DOHH2 (cell line): ENCODE measurements at regions not wholly inside any gene's neighbourhood (a gene's known extent, or its start where the extent isn't known, plus 50 kb on each side); places are given as distances from the start of the nearest gene placed in this dataset.

Experiments
- H3F3A ChIP-seq: fragments of 200-600 bp; sonication (generic), shearing (Covaris generic); 2 replicates; pipeline ENCODE4 v1.6.0; 2016; ENCODE audit warnings: antibody characterized with exemption, mild to moderate bottlenecking; ENCODE audit not compliant: control insufficient read depth, insufficient read depth
- H3K27ac ChIP-seq: fragments of 200-600 bp; sonication (generic); 2 replicates; pipeline ENCODE4 v1.5.1; 2014; ENCODE audit warnings: low read depth, mild to moderate bottlenecking, low read length, moderate library complexity
- H3K27me3 ChIP-seq: fragments of 200-600 bp; sonication (generic); 2 replicates; pipeline ENCODE4 v1.6.1; 2014; ENCODE audit warnings: mild to moderate bottlenecking, low read length, mixed read lengths; ENCODE audit not compliant: control insufficient read depth
- H3K36me3 ChIP-seq: fragments of 200-600 bp; sonication (generic); 2 replicates; pipeline ENCODE4 v1.6.1; 2014; ENCODE audit warnings: mild to moderate bottlenecking, low read length, moderate library complexity, mixed read lengths; ENCODE audit not compliant: control insufficient read depth
- H3K4me1 ChIP-seq: fragments of 200-600 bp; sonication (generic); 2 replicates; pipeline ENCODE4 v1.6.1; 2014; ENCODE audit warnings: mild to moderate bottlenecking, low read length, mixed read lengths; ENCODE audit not compliant: control insufficient read depth
- H3K4me2 ChIP-seq: fragments of 200-600 bp; sonication (generic); 2 replicates; pipeline ENCODE4 v1.6.0; 2014; ENCODE audit warnings: mild to moderate bottlenecking, low read length, moderate library complexity
- H3K4me3 ChIP-seq: fragments of 200-600 bp; sonication (generic); 2 replicates; pipeline ENCODE4 v1.5.1; 2014; ENCODE audit warnings: mild to moderate bottlenecking, low read length, mixed read lengths
- H3K79me2 ChIP-seq: fragments of 200-600 bp; sonication (generic); 2 replicates; pipeline ENCODE4 v1.6.1; 2014; ENCODE audit warnings: mild to moderate bottlenecking, low read length, mixed read lengths; ENCODE audit not compliant: control insufficient read depth
- H3K9me2 ChIP-seq: fragments of 200-600 bp; sonication (generic); replicated peaks from 2 replicates; pipeline ENCODE4 v1.6.1; 2014; ENCODE audit warnings: mild to moderate bottlenecking, low read length, mixed read lengths; ENCODE audit not compliant: control insufficient read depth
- H3K9me3 ChIP-seq: fragments of 200-600 bp; sonication (generic); 2 replicates; pipeline ENCODE4 v1.6.1; 2014; ENCODE audit warnings: antibody characterized with exemption, low read length, mixed read lengths; ENCODE audit not compliant: control insufficient read depth, insufficient read depth
- H4K20me1 ChIP-seq: fragments of 200-600 bp; sonication (generic); 2 replicates; pipeline ENCODE4 v1.6.0; 2014; ENCODE audit warnings: low read depth, mild to moderate bottlenecking, antibody characterized with exemption, low read length, moderate library complexity; ENCODE audit not compliant: control insufficient read depth, insufficient read depth
- CTCF ChIP-seq: fragments of 200-600 bp; sonication (generic); IDR thresholded peaks from one replicate; pipeline ENCODE4 v1.5.1; 2014; ENCODE audit warnings: antibody characterized with exemption, mild to moderate bottlenecking, low read depth, low read length; ENCODE audit not compliant: poor library complexity, severe bottlenecking
- EZH2phosphoT487 ChIP-seq: fragments of 200-600 bp; sonication (generic); IDR thresholded peaks from 2 replicates; pipeline ENCODE4 v1.6.1; 2017; ENCODE audit warnings: borderline replicate concordance, mild to moderate bottlenecking, antibody characterized with exemption, low read length, moderate library complexity, mixed read lengths

- Histone ChIP-seq H3F3A (no peaks in the 10 kb centered on the region), H3K9me2 (no peaks in the 10 kb centered on the region), H3K4me2 (no peak overlapping the region), H3K4me1 (no peaks in the 10 kb centered on the region), H3K4me3 (no peak overlapping the region), H3K27me3 (no peaks in the 10 kb centered on the region), H4K20me1 (no peaks in the 10 kb centered on the region), H3K36me3 (no peaks in the 10 kb centered on the region), H3K27ac (no peak overlapping the region), H3K9me3 (no peaks in the 10 kb centered on the region), H3K79me2 (no peaks in the 10 kb centered on the region)
- no peak for TF ChIP-seq EZH2phosphoT487
- TF ChIP-seq CTCF: no peak
Measured at GRCh38 chr10:83062871-83063270, 1076.4 kb upstream of the GHITM start.

- TF ChIP-seq EZH2phosphoT487 (no peak), CTCF (no peak)
- no peaks in the 10 kb centered on the region for H3K79me2 ChIP-seq
Measured at GRCh38 chr10:83073472-83073871, 1065.8 kb upstream of the GHITM start.

GRCh38 chr10:83075016-83075814 is 1064.1 kb upstream of the GHITM start:
- H3K79me2 ChIP-seq: no peaks in the 10 kb centered on the region

More at GRCh38 chr10:83073472-83073871, 1065.8 kb upstream of the GHITM start:
- Histone ChIP-seq H3K27me3 (no peaks in the 10 kb centered on the region), H3K27ac (no peak overlapping the region), H3K4me1 (no peaks in the 10 kb centered on the region), H3K4me2 (no peak overlapping the region), H3K9me2 (no peaks in the 10 kb centered on the region), H3F3A (no peaks in the 10 kb centered on the region), H3K9me3 (no peaks in the 10 kb centered on the region), H4K20me1 (no peaks in the 10 kb centered on the region), H3K36me3 (no peaks in the 10 kb centered on the region), H3K4me3 (no peak overlapping the region)

More at GRCh38 chr10:83075016-83075814, 1064.1 kb upstream of the GHITM start:
- TF ChIP-seq EZH2phosphoT487: no peak
- no peak for TF ChIP-seq CTCF
- no peaks in the 10 kb centered on the region for H3K36me3 ChIP-seq
- no peak overlapping the region for H3K4me2 ChIP-seq
- H3K9me2 ChIP-seq: no peaks in the 10 kb centered on the region
- no peaks in the 10 kb centered on the region for H3K27me3 ChIP-seq
- no peaks in the 10 kb centered on the region for H4K20me1 ChIP-seq
- no peaks in the 10 kb centered on the region for H3K4me1 ChIP-seq
- no peak overlapping the region for H3K4me3 ChIP-seq
- H3K9me3 ChIP-seq: no peaks in the 10 kb centered on the region
- no peaks in the 10 kb centered on the region for H3F3A ChIP-seq
- H3K27ac ChIP-seq: no peak overlapping the region
